Stomach (tissue), 4 donors: ENCODE measurements at regions not wholly inside any gene's neighbourhood (a gene's known extent, or its start where the extent isn't known, plus 50 kb on each side); places are given as distances from the start of the nearest gene placed in this dataset.

ENCODE experiments used
- POLR2A ChIP-seq, 4 donors: fragments of 450-650 bp; IDR thresholded peaks; one replicate each; pipeline ENCODE4 v1.6.1; 2016; ENCODE audit warnings: antibody characterized with exemption in 4 of 4, control low read depth in 2 of 4, mild to moderate bottlenecking in 1 of 4, moderate library complexity in 1 of 4
- TF ChIP-seq, protein P1 (sequence below), 7 experiments: fragments of 450-650 bp in 4 of 7; fragments of 200-600 bp in 3 of 7; sonication (generic) in 3 of 7; IDR thresholded peaks; one replicate each; pipeline ENCODE4 v1.5.1; 2016 to 2019; ENCODE audit warnings: antibody characterized with exemption in 7 of 7, control low read depth in 2 of 7, mild to moderate bottlenecking in 1 of 7

DNA sequence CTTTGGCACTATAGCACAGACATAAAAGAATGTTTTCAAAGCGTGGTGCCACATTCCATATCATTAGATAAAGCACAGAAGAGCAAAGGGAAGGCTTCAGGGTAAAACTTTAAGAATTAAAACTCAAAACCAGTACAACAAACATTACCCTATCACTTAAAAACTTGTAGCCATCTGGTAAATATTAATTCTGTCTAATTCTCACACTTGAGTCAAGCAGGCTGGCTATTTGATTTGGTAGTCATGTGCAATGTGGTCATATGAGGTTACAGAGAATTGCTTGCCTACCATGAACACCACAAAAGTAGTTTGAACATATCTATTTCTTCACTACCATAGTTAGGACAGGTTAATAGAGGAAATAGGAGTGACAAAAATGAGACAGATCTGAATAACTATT lies 244.9 kb downstream of the IRS1 start:
- TF ChIP-seq, protein P1, sequence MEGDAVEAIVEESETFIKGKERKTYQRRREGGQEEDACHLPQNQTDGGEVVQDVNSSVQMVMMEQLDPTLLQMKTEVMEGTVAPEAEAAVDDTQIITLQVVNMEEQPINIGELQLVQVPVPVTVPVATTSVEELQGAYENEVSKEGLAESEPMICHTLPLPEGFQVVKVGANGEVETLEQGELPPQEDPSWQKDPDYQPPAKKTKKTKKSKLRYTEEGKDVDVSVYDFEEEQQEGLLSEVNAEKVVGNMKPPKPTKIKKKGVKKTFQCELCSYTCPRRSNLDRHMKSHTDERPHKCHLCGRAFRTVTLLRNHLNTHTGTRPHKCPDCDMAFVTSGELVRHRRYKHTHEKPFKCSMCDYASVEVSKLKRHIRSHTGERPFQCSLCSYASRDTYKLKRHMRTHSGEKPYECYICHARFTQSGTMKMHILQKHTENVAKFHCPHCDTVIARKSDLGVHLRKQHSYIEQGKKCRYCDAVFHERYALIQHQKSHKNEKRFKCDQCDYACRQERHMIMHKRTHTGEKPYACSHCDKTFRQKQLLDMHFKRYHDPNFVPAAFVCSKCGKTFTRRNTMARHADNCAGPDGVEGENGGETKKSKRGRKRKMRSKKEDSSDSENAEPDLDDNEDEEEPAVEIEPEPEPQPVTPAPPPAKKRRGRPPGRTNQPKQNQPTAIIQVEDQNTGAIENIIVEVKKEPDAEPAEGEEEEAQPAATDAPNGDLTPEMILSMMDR (IDR thresholded peaks at IDR 0.05) = no peak
- no peak for TF ChIP-seq POLR2A (IDR thresholded peaks at IDR 0.05)
